Lung (tissue), 11 donors: ENCODE measurements at regions not wholly inside any gene's neighbourhood (a gene's known extent, or its start where the extent isn't known, plus 50 kb on each side); places are given as distances from the start of the nearest gene placed in this dataset.

Source experiments
- ATAC-seq: fragments of 200-7000 bp; cut with Tn5 transposase; one replicate; pipeline ENCODE4 v1.9.1; 2020; ENCODE audit warnings: moderate number of reproducible peaks; ENCODE audit not compliant: insufficient read depth, low FRiP score
- DNase-seq, 3 donors: peaks; one replicate each; pipeline ENCODE4 v3.0.0-alpha.2; 2013 to 2017
- H3K27ac ChIP-seq, 2 donors: one replicate each; pipeline ENCODE4 v1.5.1; 2013; ENCODE audit warnings: mild to moderate bottlenecking in 2 of 2, moderate library complexity in 2 of 2, control low read depth in 1 of 2, inconsistent platforms in 1 of 2, low read depth in 1 of 2, low read length in 1 of 2
- H3K27me3 ChIP-seq, 3 donors: one replicate each; pipeline ENCODE4 v1.5.1; 2013; ENCODE audit warnings: low read length in 2 of 3; ENCODE audit not compliant: control insufficient read depth in 3 of 3, insufficient read depth in 3 of 3
- H3K36me3 ChIP-seq, 4 donors: one replicate each; pipeline ENCODE4 v1.5.1; 2013; ENCODE audit warnings: low read length in 4 of 4, mild to moderate bottlenecking in 1 of 4, moderate library complexity in 1 of 4; ENCODE audit not compliant: control insufficient read depth in 4 of 4, insufficient read depth in 4 of 4
- H3K4me1 ChIP-seq, 5 donors: one replicate each; pipeline ENCODE4 v1.5.1; 2013; ENCODE audit warnings: low read length in 5 of 5, mild to moderate bottlenecking in 2 of 5, moderate library complexity in 1 of 5; ENCODE audit not compliant: control insufficient read depth in 5 of 5, insufficient read depth in 5 of 5
- H3K4me3 ChIP-seq: one replicate; pipeline ENCODE4 v1.5.1; 2013; ENCODE audit warnings: mild to moderate bottlenecking, control low read depth, moderate library complexity
- H3K9ac ChIP-seq, 2 donors: one replicate each; pipeline ENCODE4 v1.5.1; 2013; ENCODE audit warnings: low read length in 2 of 2, control low read depth in 1 of 2; ENCODE audit not compliant: insufficient read depth in 1 of 2
- H3K9me3 ChIP-seq, 4 donors: one replicate each; pipeline ENCODE4 v1.5.1; 2013; ENCODE audit warnings: low read length in 3 of 4, mild to moderate bottlenecking in 1 of 4, moderate library complexity in 1 of 4; ENCODE audit not compliant: control insufficient read depth in 4 of 4, insufficient read depth in 3 of 4
- WGBS, 2 donors: extraction: QIAGEN DNeasy Blood & Tissue Kit; methylation state at CpG; one replicate each; pipeline ENCODE4 v1.1.7; 2013; 5-methylcytosine and 5-hydroxymethylcytosine counted together
- TF ChIP-seq, protein P1 (sequence below): IDR thresholded peaks from 2 replicates; pipeline ENCODE4 v1.5.1; 2012; ENCODE audit warnings: mild to moderate bottlenecking; ENCODE audit errors: control extremely low read depth, extremely low read depth
- donor health status: control.
- donor health status: control.
- donor health status: Bipolar disorder and iron deficiency.
- donor health status: healthy.
- donor health status: DM: yes; HTN: yes; CAD: no.

- H3K9me3 ChIP-seq, result no peaks in the 10 kb centered on the region
- no peaks in the 10 kb centered on the region for H3K27me3 ChIP-seq
- WGBS, 2 donors, result 76 to 85% methylated on average over 3 of the region's 3 CpGs
- TF ChIP-seq, protein P1, sequence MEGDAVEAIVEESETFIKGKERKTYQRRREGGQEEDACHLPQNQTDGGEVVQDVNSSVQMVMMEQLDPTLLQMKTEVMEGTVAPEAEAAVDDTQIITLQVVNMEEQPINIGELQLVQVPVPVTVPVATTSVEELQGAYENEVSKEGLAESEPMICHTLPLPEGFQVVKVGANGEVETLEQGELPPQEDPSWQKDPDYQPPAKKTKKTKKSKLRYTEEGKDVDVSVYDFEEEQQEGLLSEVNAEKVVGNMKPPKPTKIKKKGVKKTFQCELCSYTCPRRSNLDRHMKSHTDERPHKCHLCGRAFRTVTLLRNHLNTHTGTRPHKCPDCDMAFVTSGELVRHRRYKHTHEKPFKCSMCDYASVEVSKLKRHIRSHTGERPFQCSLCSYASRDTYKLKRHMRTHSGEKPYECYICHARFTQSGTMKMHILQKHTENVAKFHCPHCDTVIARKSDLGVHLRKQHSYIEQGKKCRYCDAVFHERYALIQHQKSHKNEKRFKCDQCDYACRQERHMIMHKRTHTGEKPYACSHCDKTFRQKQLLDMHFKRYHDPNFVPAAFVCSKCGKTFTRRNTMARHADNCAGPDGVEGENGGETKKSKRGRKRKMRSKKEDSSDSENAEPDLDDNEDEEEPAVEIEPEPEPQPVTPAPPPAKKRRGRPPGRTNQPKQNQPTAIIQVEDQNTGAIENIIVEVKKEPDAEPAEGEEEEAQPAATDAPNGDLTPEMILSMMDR, result no peak
- DNase-seq (no peak), ATAC-seq (no peak)
- no peaks in the 10 kb centered on the region for H3K4me1 ChIP-seq
- H3K27ac ChIP-seq, result no peak overlapping the region
- H3K36me3 ChIP-seq, result no peaks in the 10 kb centered on the region
- H3K4me3 ChIP-seq, result no peak overlapping the region
- no peak overlapping the region for H3K9ac ChIP-seq
Observed at GRCh38 chr6:74927299-74927698, 278.6 kb downstream of the COL12A1 start.

GRCh38 chr6:74925683-74926082, 280.2 kb downstream of the COL12A1 start:
- ATAC-seq, result no peak

DNA sequence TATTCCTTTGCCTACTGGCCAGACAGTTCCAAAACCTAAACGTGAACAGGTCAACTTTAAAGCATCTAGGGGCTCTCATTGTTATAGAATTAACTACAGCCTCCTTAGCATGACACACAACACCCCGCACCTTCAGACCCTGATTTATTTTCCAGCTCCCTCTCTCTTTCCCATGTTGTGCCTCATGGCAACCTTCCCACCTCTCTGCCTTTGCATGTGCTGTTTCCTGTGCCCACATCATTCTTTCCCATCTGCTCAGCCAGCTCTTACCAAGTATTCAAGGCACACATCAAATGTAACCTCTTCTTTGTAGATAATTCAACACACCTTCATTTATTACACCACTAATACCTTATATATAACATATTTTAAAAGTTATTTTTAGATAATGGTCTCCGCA, 291.0 kb downstream of the COL12A1 start:
- 90 to 91% methylated on average over 3 of the region's 3 CpGs for WGBS, 2 donors
- peaks cover 0 to 6% (median 0%) of the 10 kb centered on the region in 3 donors for H3K27me3 ChIP-seq
- H3K4me1 ChIP-seq, result no peaks in the 10 kb centered on the region
- DNase-seq (no peak), ATAC-seq (no peak)
- no peak overlapping the region for H3K27ac ChIP-seq
- TF ChIP-seq, protein P1, result no peak
- no peak overlapping the region for H3K9ac ChIP-seq
- no peak overlapping the region for H3K4me3 ChIP-seq
- H3K36me3 ChIP-seq, result no peaks in the 10 kb centered on the region
- H3K9me3 ChIP-seq, result no peaks in the 10 kb centered on the region

More at GRCh38 chr6:74925683-74926082, 280.2 kb downstream of the COL12A1 start:
- Histone ChIP-seq H3K27me3 (no peaks in the 10 kb centered on the region), H3K36me3 (no peaks in the 10 kb centered on the region), H3K4me1 (no peaks in the 10 kb centered on the region), H3K4me3 (no peak overlapping the region), H3K9me3 (no peaks in the 10 kb centered on the region), H3K27ac (no peak overlapping the region), H3K9ac (no peak overlapping the region)
- TF ChIP-seq, protein P1, result no peak
- WGBS, 2 donors, result 29 to 57% methylated on average over 5 of the region's 5 CpGs
- peak in 1 of 3 donors; percentile 7 for DNase-seq

DNA sequence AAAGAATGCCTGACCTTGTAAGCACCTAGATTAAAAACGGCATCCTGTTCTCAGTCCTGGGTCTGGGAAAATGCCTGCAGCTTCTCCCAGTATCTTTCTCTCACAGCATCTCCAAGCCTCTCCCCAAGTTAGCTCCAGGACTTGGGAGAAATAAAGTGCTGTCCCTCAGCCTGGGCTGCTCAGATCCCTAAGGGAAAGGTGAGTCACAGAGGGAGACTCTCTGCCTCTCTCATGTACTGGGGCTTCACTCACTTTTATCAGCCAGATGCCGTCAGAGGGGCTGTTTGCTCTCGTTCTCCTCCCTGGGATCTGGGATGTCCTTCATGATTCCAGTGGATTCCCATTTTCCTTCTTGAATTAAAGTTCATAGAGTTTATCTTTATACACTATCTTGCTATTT, 293.6 kb downstream of the COL12A1 start:
- DNase-seq (no peak), ATAC-seq (no peak)
- TF ChIP-seq, protein P1, result no peak
- Histone ChIP-seq H3K9me3 (no peaks in the 10 kb centered on the region), H3K36me3 (no peaks in the 10 kb centered on the region), H3K27ac (no peak overlapping the region), H3K27me3 (peaks cover 0 to 6% (median 0%) of the 10 kb centered on the region in 3 donors), H3K9ac (no peak overlapping the region), H3K4me1 (no peaks in the 10 kb centered on the region), H3K4me3 (no peak overlapping the region)
- WGBS, 2 donors, result 61 to 82% methylated on average over 3 of the region's 3 CpGs
